ENCODE measurements at regions not wholly inside any gene's neighbourhood (a gene's known extent, or its start where the extent isn't known, plus 50 kb on each side); places are given as distances from the start of the nearest gene placed in this dataset.

GRCh38 chr5:71883742-71884103 is 164.6 kb downstream of the CARTPT start:
- H3K27ac ChIP-seq, result peak overlapping the region; percentile 92
- H3K36me3 ChIP-seq, result peaks cover 2% of the 10 kb centered on the region; the same call in 1 of the 2 replicates
- no peak overlapping the region for H3K4me3 ChIP-seq (ENCODE audit: low read depth, low read length)
- no peaks in the 10 kb centered on the region for H3K9me3 ChIP-seq (ENCODE audit: severe bottlenecking)
- TF ChIP-seq CTCF (IDR thresholded peaks at IDR 0.05; ENCODE audit: low read depth, low read length), result no peak
- H3K27me3 ChIP-seq (ENCODE audit: insufficient read depth, low read depth, severe bottlenecking), result no peaks in the 10 kb centered on the region
- no peak for DNase-seq

DNA sequence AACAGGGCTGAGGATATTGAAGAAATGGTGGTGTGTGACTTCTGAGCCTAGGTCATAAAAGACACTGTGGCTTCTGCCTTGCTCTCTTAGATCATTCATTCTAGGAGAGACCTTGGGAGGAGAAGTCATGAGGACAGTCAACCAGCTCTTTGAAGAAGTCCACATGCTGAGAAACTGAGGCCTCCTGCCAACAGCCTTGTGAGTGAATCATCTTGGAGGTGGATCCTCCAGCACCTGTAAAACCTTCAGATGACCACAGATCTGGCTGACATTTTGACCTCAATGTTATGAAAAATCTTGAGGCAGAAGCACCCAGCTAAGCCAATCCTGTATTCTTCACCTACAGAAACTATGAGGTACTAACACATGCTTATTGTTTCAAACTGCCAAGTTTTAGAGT is 165.9 kb downstream of the CARTPT start:
- Histone ChIP-seq H3K27me3 (ENCODE audit: insufficient read depth, low read depth, severe bottlenecking) (no peaks in the 10 kb centered on the region), H3K4me3 (ENCODE audit: low read depth, low read length) (no peak overlapping the region), H3K9me3 (ENCODE audit: severe bottlenecking) (no peaks in the 10 kb centered on the region), H3K36me3 (peaks cover 2% of the 10 kb centered on the region; the same call in 1 of the 2 replicates), H3K27ac (no peak overlapping the region)
- DNase-seq, result no peak
- no peak for TF ChIP-seq CTCF (IDR thresholded peaks at IDR 0.05; ENCODE audit: low read depth, low read length)

DNA sequence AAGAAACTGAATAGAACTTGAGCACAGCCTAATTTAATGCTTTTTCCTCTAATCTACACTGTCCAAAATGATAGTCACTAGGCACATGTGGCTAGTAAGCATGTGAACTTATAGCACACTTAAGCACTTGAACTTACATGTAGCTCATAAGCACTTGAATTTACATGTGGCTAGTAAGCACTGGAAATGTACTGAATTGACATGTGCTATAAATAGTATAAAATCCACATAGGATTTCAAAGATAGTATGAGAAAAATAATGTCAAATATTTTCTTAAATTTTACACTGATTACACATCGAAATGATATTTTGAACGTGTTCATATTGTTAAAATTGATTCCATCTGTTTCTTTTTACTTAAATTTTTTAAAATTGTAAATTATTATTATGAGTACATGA is 167.3 kb downstream of the CARTPT start:
- no peak for DNase-seq

GRCh38 chr5:71887680-71888079 is 168.6 kb downstream of the CARTPT start:
- DNase-seq, result no peak
- no peaks in the 10 kb centered on the region for H3K27me3 ChIP-seq (ENCODE audit: insufficient read depth, low read depth, severe bottlenecking)
- H3K4me3 ChIP-seq (ENCODE audit: low read depth, low read length), result no peak overlapping the region
- H3K36me3 ChIP-seq, result peaks cover 2% of the 10 kb centered on the region; the same call in 1 of the 2 replicates
- no peaks in the 10 kb centered on the region for H3K9me3 ChIP-seq (ENCODE audit: severe bottlenecking)
- no peak overlapping the region for H3K27ac ChIP-seq
- no peak for TF ChIP-seq CTCF (IDR thresholded peaks at IDR 0.05; ENCODE audit: low read depth, low read length)

More for the DNA sequence above, 167.3 kb downstream of the CARTPT start:
- H3K9me3 ChIP-seq (ENCODE audit: severe bottlenecking), result no peaks in the 10 kb centered on the region
- no peak for TF ChIP-seq CTCF (IDR thresholded peaks at IDR 0.05; ENCODE audit: low read depth, low read length)
- H3K27me3 ChIP-seq (ENCODE audit: insufficient read depth, low read depth, severe bottlenecking), result no peaks in the 10 kb centered on the region
- H3K27ac ChIP-seq, result no peak overlapping the region
- H3K36me3 ChIP-seq, result peaks cover 2% of the 10 kb centered on the region; the same call in 1 of the 2 replicates
- no peak overlapping the region for H3K4me3 ChIP-seq (ENCODE audit: low read depth, low read length)

DNA sequence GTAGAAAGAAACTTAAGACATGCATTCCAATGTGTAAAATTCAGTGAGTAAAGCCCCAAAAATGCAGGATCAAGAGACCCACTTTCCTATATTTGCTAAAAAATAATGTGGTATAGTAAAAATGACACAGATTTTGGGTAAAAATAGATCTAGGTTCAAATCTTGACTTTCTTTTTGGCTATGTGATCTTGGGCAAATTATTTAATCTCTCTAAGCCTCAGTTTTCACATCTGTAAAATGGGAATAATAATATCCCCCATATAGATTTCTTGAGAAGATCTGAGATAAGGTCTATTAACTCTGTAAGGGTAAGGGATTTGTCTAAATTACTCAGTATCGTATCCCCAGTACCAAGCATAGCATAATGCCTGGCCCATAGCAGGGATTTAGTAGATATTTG is 172.3 kb downstream of the CARTPT start:
- no peaks in the 10 kb centered on the region for H3K27me3 ChIP-seq (ENCODE audit: insufficient read depth, low read depth, severe bottlenecking)
- no peak overlapping the region for H3K27ac ChIP-seq
- H3K4me3 ChIP-seq (ENCODE audit: low read depth, low read length), result no peak overlapping the region
- TF ChIP-seq CTCF (IDR thresholded peaks at IDR 0.05; ENCODE audit: low read depth, low read length), result no peak
- no peaks in the 10 kb centered on the region for H3K9me3 ChIP-seq (ENCODE audit: severe bottlenecking)
- peaks cover 2% of the 10 kb centered on the region; the same call in 1 of the 2 replicates for H3K36me3 ChIP-seq
- no peak for DNase-seq

DNA sequence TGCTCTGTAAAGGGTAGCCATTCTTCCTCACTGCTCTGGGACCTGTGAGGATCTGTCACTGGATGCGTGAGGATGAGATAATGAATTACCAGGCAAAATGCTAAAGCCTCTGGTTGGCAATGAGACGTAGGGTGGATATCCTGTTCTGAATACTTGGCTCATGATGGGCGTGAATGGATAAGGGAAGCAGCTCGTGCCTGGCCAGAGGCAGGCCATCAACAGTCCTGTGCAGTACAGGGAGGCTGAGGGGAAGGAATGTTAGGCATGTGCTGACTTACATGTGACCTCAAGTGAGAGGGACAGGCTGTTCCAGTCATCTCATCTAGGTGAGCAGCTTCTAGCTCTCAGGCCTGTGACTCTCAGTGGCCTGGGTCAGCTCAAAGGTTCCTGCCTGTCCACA is 172.8 kb downstream of the CARTPT start:
- Histone ChIP-seq H3K27ac (no peak overlapping the region), H3K27me3 (ENCODE audit: insufficient read depth, low read depth, severe bottlenecking) (no peaks in the 10 kb centered on the region), H3K9me3 (ENCODE audit: severe bottlenecking) (no peaks in the 10 kb centered on the region), H3K4me3 (ENCODE audit: low read depth, low read length) (no peak overlapping the region), H3K36me3 (peaks cover 2% of the 10 kb centered on the region; the same call in 1 of the 2 replicates)
- no peak for TF ChIP-seq CTCF (IDR thresholded peaks at IDR 0.05; ENCODE audit: low read depth, low read length)
- no peak for DNase-seq

Data from WERI-Rb-1 (cell line).